ENCODE measurements at regions not wholly inside any gene's neighbourhood (a gene's known extent, or its start where the extent isn't known, plus 50 kb on each side); places are given as distances from the start of the nearest gene placed in this dataset.
"Not testable (repeated sequence)": the region's sequence is repeated elsewhere in the genome, so short reads cannot be mapped to it uniquely, and the experiment has no call there.

- DNase-seq (ENCODE audit: low read depth), result no peak
- no peak overlapping the region for H3K4me3 ChIP-seq (replicated peaks; ENCODE audit: low read depth, low read length)
- TF ChIP-seq CTCF (IDR thresholded peaks at IDR 0.05; ENCODE audit: low read length, missing control alignments), result no peak
Observed at GRCh38 chr6:169368200-169368599, 114.6 kb upstream of the THBS2 start.

- DNase-seq (ENCODE audit: low read depth), result no peak
- H3K4me3 ChIP-seq (replicated peaks; ENCODE audit: low read depth, low read length), result no peak overlapping the region
- TF ChIP-seq CTCF (IDR thresholded peaks at IDR 0.05; ENCODE audit: low read length, missing control alignments), result no peak
Observed at GRCh38 chr6:169367507-169367906, 113.9 kb upstream of the THBS2 start.

- H3K4me3 ChIP-seq (replicated peaks; ENCODE audit: low read depth, low read length), result no peak overlapping the region
Observed at GRCh38 chr6:169366258-169366901, 112.7 kb upstream of the THBS2 start.

GRCh38 chr6:169365567-169366257 lies 112.1 kb upstream of the THBS2 start:
- TF ChIP-seq CTCF (IDR thresholded peaks at IDR 0.05; ENCODE audit: low read length, missing control alignments), result no peak
- no peak overlapping the region for H3K4me3 ChIP-seq (replicated peaks; ENCODE audit: low read depth, low read length)
- DNase-seq (ENCODE audit: low read depth), result no peak

More at GRCh38 chr6:169366258-169366901, 112.7 kb upstream of the THBS2 start:
- no peak for TF ChIP-seq CTCF (IDR thresholded peaks at IDR 0.05; ENCODE audit: low read length, missing control alignments)
- no peak for DNase-seq (ENCODE audit: low read depth)

GRCh38 chr6:169363590-169363989 lies 109.9 kb upstream of the THBS2 start:
- TF ChIP-seq CTCF (IDR thresholded peaks at IDR 0.05; ENCODE audit: low read length, missing control alignments), result no peak
- no peak overlapping the region for H3K4me3 ChIP-seq (replicated peaks; ENCODE audit: low read depth, low read length)
- DNase-seq (ENCODE audit: low read depth), result no peak

- no peak for DNase-seq (ENCODE audit: low read depth)
- TF ChIP-seq CTCF (IDR thresholded peaks at IDR 0.05; ENCODE audit: low read length, missing control alignments), result no peak
- H3K4me3 ChIP-seq (replicated peaks; ENCODE audit: low read depth, low read length), result no peak overlapping the region
Observed at GRCh38 chr6:169362501-169363121, 109.0 kb upstream of the THBS2 start.

- not testable (repeated sequence) for H3K4me3 ChIP-seq (replicated peaks; ENCODE audit: low read depth, low read length); DNase-seq (ENCODE audit: low read depth)
Observed at GRCh38 chr6:169355001-169355400, 101.4 kb upstream of the THBS2 start.
